ENCODE measurements at regions not wholly inside any gene's neighbourhood (a gene's known extent, or its start where the extent isn't known, plus 50 kb on each side); places are given as distances from the start of the nearest gene placed in this dataset.

DNA sequence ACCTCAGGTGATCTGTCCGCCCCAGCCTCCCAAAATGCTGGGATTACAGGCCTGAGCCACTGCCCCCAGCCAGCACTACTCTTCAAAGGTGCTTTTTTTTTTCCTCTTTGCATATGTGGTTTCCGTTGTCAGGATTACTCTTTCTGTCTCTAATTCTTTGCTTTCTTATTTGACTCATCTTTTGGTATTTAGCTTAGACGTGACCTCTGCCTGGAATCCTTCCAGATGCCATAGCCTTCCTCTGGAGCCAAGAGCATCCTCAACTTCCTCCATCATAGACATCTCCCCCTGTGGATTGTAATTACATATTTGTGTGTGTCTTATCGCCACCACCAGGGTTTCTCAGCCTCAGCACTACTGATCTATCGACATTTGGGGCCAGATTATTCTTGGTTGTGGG, 84.4 kb upstream of the XYLT1 start:
- TF ChIP-seq, protein P1, sequence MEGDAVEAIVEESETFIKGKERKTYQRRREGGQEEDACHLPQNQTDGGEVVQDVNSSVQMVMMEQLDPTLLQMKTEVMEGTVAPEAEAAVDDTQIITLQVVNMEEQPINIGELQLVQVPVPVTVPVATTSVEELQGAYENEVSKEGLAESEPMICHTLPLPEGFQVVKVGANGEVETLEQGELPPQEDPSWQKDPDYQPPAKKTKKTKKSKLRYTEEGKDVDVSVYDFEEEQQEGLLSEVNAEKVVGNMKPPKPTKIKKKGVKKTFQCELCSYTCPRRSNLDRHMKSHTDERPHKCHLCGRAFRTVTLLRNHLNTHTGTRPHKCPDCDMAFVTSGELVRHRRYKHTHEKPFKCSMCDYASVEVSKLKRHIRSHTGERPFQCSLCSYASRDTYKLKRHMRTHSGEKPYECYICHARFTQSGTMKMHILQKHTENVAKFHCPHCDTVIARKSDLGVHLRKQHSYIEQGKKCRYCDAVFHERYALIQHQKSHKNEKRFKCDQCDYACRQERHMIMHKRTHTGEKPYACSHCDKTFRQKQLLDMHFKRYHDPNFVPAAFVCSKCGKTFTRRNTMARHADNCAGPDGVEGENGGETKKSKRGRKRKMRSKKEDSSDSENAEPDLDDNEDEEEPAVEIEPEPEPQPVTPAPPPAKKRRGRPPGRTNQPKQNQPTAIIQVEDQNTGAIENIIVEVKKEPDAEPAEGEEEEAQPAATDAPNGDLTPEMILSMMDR (conservative IDR thresholded peaks at IDR 0.05; ENCODE audit: low read length) = no peak
- no peak for TF ChIP-seq EZH2phosphoT487 (IDR thresholded peaks at IDR 0.05; ENCODE audit: borderline replicate concordance, low read depth, low read length)
